Neural progenitor cell (in vitro differentiated cells): ENCODE measurements at regions not wholly inside any gene's neighbourhood (a gene's known extent, or its start where the extent isn't known, plus 50 kb on each side); places are given as distances from the start of the nearest gene placed in this dataset.

Source experiments
- DNase-seq: peaks from one replicate; pipeline ENCODE4 v3.0.0-alpha.2; 2016; ENCODE audit warnings: low spot score
- H2AFZ ChIP-seq: fragments of 200-600 bp; sonication (generic); replicated peaks from 2 replicates; pipeline ENCODE4 v1.6.1; 2016; ENCODE audit warnings: antibody characterized with exemption
- H3F3A ChIP-seq: fragments of 200-600 bp; sonication (generic); 2 replicates; pipeline ENCODE4 v1.6.1; 2016; ENCODE audit warnings: antibody characterized with exemption, low read depth
- H3K27ac ChIP-seq: fragments of 200-600 bp; sonication (generic); 2 replicates; pipeline ENCODE4 v1.5.1; 2016; ENCODE audit warnings: mild to moderate bottlenecking
- H3K27me3 ChIP-seq: fragments of 200-600 bp; sonication (generic); 2 replicates; pipeline ENCODE4 v1.6.1; 2016; ENCODE audit warnings: mild to moderate bottlenecking, moderate library complexity
- H3K36me3 ChIP-seq: fragments of 200-600 bp; sonication (generic); 2 replicates; pipeline ENCODE4 v1.5.1; 2016
- H3K4me1 ChIP-seq: fragments of 200-600 bp; sonication (generic); 2 replicates; pipeline ENCODE4 v1.6.1; 2016; ENCODE audit warnings: mixed run types
- H3K4me2 ChIP-seq: fragments of 200-600 bp; sonication (generic); 2 replicates; pipeline ENCODE4 v1.6.1; 2016
- H3K4me3 ChIP-seq: fragments of 200-600 bp; sonication (generic); 2 replicates; pipeline ENCODE4 v1.5.1; 2016
- H3K79me2 ChIP-seq: fragments of 200-600 bp; sonication (generic); 2 replicates; pipeline ENCODE4 v1.6.1; 2016; ENCODE audit warnings: low read depth
- H3K9ac ChIP-seq: fragments of 200-600 bp; sonication (generic); 2 replicates; pipeline ENCODE4 v1.6.1; 2016
- H3K9me3 ChIP-seq: fragments of 200-600 bp; sonication (generic); 2 replicates; pipeline ENCODE4 v1.5.1; 2016; ENCODE audit warnings: low read depth
- H4K20me1 ChIP-seq: fragments of 200-600 bp; sonication (generic); 2 replicates; pipeline ENCODE4 v1.6.1; 2016; ENCODE audit warnings: low read depth
- H3K27ac Mint-ChIP-seq: 3 replicates; pipeline ENCODE4 v1.8.0; 2021; ENCODE audit warnings: mixed read lengths
- H3K27me3 Mint-ChIP-seq: 2 replicates; pipeline ENCODE4 v1.8.0; 2022; ENCODE audit warnings: low read depth, mild to moderate bottlenecking, inconsistent platforms, moderate library complexity, mixed read lengths; ENCODE audit not compliant: insufficient read depth
- H3K36me3 Mint-ChIP-seq: 3 replicates; pipeline ENCODE4 v1.8.0; 2021; ENCODE audit warnings: mixed read lengths
- H3K4me1 Mint-ChIP-seq: 3 replicates; pipeline ENCODE4 v1.8.0; 2021; ENCODE audit warnings: mixed read lengths
- H3K4me3 Mint-ChIP-seq: 3 replicates; pipeline ENCODE4 v1.8.0; 2021; ENCODE audit warnings: mild to moderate bottlenecking, moderate library complexity, mixed read lengths
- H3K9me3 Mint-ChIP-seq: 3 replicates; pipeline ENCODE4 v1.8.0; 2020; ENCODE audit warnings: mixed read lengths
- EZH2 ChIP-seq: fragments of 200-600 bp; sonication (generic); IDR thresholded peaks from 2 replicates; pipeline ENCODE4 v1.6.1; 2017; ENCODE audit warnings: antibody characterized with exemption, mild to moderate bottlenecking, moderate library complexity
- EZH2phosphoT487 ChIP-seq: fragments of 200-600 bp; sonication (generic); IDR thresholded peaks from 2 replicates; pipeline ENCODE4 v1.6.1; 2017; ENCODE audit warnings: antibody characterized with exemption
- TF ChIP-seq, protein P1 (sequence below): fragments of 200-600 bp; sonication (generic); IDR thresholded peaks from 2 replicates; pipeline ENCODE4 v1.5.1; 2017; ENCODE audit warnings: antibody characterized with exemption, mild to moderate bottlenecking

DNA sequence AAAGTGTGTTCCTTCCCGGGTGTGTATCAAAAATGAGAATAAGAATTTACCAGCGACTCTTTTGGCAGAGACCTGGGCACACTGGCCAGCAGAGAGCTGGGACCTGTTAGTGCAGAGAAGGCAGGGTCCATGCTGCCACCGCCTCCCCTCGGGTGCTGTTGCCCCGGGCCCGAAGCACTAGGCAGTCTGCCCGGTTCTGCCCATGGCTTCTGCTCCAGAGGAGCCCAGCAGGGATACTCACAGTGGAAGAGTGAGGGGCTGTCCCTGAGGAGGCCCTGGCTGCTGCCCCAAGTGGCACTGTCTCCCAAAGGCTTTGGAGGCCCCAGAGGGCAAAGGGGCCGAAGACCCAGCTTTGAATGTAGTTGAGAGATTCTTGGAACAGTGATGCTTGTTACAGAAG, 80.5 kb downstream of the MIS18A start:
- H3K4me3 Mint-ChIP-seq, result no peak overlapping the region
- no peaks in the 10 kb centered on the region for H3K36me3 ChIP-seq
- no peak overlapping the region for H3K4me2 ChIP-seq
- H3K9me3 Mint-ChIP-seq, result peaks cover 2% of the 10 kb centered on the region
- H3K27ac ChIP-seq, result no peak overlapping the region
- H2AFZ ChIP-seq, result no peak overlapping the region
- H3K4me3 ChIP-seq, result no peak overlapping the region
- H3K36me3 Mint-ChIP-seq, result no peaks in the 10 kb centered on the region
- H3K4me1 ChIP-seq, result no peaks in the 10 kb centered on the region
- peaks cover 6% of the 10 kb centered on the region for H3K27me3 Mint-ChIP-seq
- no peak for DNase-seq
- H4K20me1 ChIP-seq, result no peaks in the 10 kb centered on the region
- TF ChIP-seq, protein P1, sequence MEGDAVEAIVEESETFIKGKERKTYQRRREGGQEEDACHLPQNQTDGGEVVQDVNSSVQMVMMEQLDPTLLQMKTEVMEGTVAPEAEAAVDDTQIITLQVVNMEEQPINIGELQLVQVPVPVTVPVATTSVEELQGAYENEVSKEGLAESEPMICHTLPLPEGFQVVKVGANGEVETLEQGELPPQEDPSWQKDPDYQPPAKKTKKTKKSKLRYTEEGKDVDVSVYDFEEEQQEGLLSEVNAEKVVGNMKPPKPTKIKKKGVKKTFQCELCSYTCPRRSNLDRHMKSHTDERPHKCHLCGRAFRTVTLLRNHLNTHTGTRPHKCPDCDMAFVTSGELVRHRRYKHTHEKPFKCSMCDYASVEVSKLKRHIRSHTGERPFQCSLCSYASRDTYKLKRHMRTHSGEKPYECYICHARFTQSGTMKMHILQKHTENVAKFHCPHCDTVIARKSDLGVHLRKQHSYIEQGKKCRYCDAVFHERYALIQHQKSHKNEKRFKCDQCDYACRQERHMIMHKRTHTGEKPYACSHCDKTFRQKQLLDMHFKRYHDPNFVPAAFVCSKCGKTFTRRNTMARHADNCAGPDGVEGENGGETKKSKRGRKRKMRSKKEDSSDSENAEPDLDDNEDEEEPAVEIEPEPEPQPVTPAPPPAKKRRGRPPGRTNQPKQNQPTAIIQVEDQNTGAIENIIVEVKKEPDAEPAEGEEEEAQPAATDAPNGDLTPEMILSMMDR, result no peak
- H3K27ac Mint-ChIP-seq, result no peak overlapping the region
- no peaks in the 10 kb centered on the region for H3K79me2 ChIP-seq
- H3K9ac ChIP-seq, result no peak overlapping the region
- H3K9me3 ChIP-seq, result no peaks in the 10 kb centered on the region
- no peaks in the 10 kb centered on the region for H3F3A ChIP-seq
- H3K4me1 Mint-ChIP-seq, result peaks cover 17% of the 10 kb centered on the region
- no peaks in the 10 kb centered on the region for H3K27me3 ChIP-seq

DNA sequence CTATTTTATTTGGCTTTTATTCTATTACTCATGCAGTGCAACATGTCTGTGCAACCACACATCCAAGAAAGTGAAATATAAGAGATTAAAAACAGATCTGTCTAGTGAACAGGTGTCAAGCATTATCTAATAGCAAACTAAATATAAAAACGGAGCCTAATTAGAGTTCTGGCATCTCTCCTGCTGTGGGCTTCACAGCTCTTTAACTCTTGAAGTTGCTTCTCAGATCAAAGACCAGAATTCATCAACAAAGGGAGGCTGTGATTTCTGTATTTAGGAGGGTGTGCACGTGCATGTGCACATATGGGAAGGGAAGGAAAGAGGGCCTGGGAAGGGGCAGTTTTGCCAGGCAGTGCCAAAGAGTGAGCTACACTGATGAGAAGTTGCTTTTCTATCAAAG, 81.0 kb downstream of the MIS18A start:
- H3K4me3 Mint-ChIP-seq, result no peak overlapping the region
- H3K36me3 ChIP-seq, result no peaks in the 10 kb centered on the region
- no peak for TF ChIP-seq EZH2
- TF ChIP-seq, protein P1, result no peak

DNA sequence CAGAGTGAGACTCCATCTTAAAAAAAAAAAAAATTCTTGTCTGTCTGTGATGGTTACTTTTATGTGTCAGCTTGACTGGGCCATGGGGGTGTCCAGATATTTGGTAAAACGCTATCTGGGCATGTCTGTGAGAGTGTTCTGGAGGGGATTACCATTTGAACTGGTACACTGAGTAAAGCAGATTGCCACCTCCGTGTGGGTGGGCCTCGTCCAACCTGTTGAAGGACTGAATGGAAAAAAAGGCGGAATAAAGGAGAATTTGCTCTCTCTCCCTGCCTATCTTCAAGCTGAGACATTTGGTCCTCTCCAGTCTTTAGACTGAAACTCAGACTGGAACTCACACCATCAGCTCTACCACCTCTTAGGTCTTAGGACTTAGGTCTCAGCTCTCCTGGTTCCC, 82.8 kb downstream of the MIS18A start:
- no peaks in the 10 kb centered on the region for H3F3A ChIP-seq
- no peak for DNase-seq
- H3K4me3 ChIP-seq, result no peak overlapping the region
- no peak overlapping the region for H3K4me3 Mint-ChIP-seq
- no peak overlapping the region for H3K9ac ChIP-seq
- peaks cover 2% of the 10 kb centered on the region for H3K9me3 Mint-ChIP-seq
- no peaks in the 10 kb centered on the region for H3K27me3 ChIP-seq
- no peaks in the 10 kb centered on the region for H4K20me1 ChIP-seq
- H3K79me2 ChIP-seq, result no peaks in the 10 kb centered on the region
- peaks cover 27% of the 10 kb centered on the region for H3K4me1 Mint-ChIP-seq
- H3K4me1 ChIP-seq, result no peaks in the 10 kb centered on the region
- TF ChIP-seq, protein P1, result no peak
- TF ChIP-seq EZH2phosphoT487, result no peak
- no peak for TF ChIP-seq EZH2
- H3K9me3 ChIP-seq, result no peaks in the 10 kb centered on the region
- no peaks in the 10 kb centered on the region for H3K36me3 Mint-ChIP-seq
- H3K4me2 ChIP-seq, result no peak overlapping the region
- no peak overlapping the region for H2AFZ ChIP-seq
- no peaks in the 10 kb centered on the region for H3K36me3 ChIP-seq
- H3K27ac Mint-ChIP-seq, result no peak overlapping the region
- no peak overlapping the region for H3K27ac ChIP-seq
- H3K27me3 Mint-ChIP-seq, result peaks cover 12% of the 10 kb centered on the region

More for the DNA sequence above, 81.0 kb downstream of the MIS18A start:
- no peak overlapping the region for H3K4me3 ChIP-seq
- no peak overlapping the region for H3K9ac ChIP-seq
- H2AFZ ChIP-seq, result no peak overlapping the region
- no peak overlapping the region for H3K27ac ChIP-seq
- H3K27me3 Mint-ChIP-seq, result peaks cover 6% of the 10 kb centered on the region
- H3K4me2 ChIP-seq, result no peak overlapping the region
- no peaks in the 10 kb centered on the region for H3K27me3 ChIP-seq
- H3K79me2 ChIP-seq, result no peaks in the 10 kb centered on the region
- no peaks in the 10 kb centered on the region for H4K20me1 ChIP-seq
- H3K4me1 ChIP-seq, result no peaks in the 10 kb centered on the region
- no peak overlapping the region for H3K27ac Mint-ChIP-seq
- DNase-seq, result no peak
- H3K36me3 Mint-ChIP-seq, result no peaks in the 10 kb centered on the region
- H3F3A ChIP-seq, result no peaks in the 10 kb centered on the region
- peaks cover 20% of the 10 kb centered on the region for H3K4me1 Mint-ChIP-seq
- H3K9me3 ChIP-seq, result no peaks in the 10 kb centered on the region
- peaks cover 2% of the 10 kb centered on the region for H3K9me3 Mint-ChIP-seq

DNA sequence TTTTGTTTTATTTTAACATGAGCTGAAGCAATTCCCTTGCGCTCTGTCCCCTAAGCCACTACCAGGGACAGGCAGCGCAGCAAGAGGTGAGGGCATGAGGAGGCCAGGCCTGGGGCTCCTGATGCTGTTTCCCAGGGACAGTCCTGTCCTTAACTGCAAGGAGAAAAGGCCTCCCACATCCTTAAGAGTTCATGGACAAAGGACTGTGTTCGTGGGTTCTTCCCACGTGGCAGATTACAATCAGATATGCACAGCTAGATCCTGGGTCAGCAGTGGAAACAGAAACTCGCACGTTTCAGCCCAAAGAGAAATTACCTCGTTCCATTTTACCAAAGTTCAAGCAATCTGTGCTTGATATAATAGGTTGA, 85.8 kb downstream of the MIS18A start:
- Histone ChIP-seq H3K79me2 (no peaks in the 10 kb centered on the region), H2AFZ (no peak overlapping the region), H3K36me3 (no peaks in the 10 kb centered on the region), H3K4me1 (no peaks in the 10 kb centered on the region), H3K27me3 (no peaks in the 10 kb centered on the region), H3F3A (no peaks in the 10 kb centered on the region), H3K4me3 (no peak overlapping the region), H3K9me3 (no peaks in the 10 kb centered on the region), H3K9ac (no peak overlapping the region), H3K4me2 (no peak overlapping the region), H4K20me1 (no peaks in the 10 kb centered on the region), H3K27ac (no peak overlapping the region)
- Mint-ChIP-seq H3K4me1 (peaks cover 26% of the 10 kb centered on the region), H3K36me3 (no peaks in the 10 kb centered on the region), H3K27ac (peak overlapping the region; percentile 63), H3K27me3 (peaks cover 8% of the 10 kb centered on the region), H3K9me3 (peaks cover 4% of the 10 kb centered on the region), H3K4me3 (no peak overlapping the region)
- TF ChIP-seq EZH2 (no peak), EZH2phosphoT487 (no peak)
- TF ChIP-seq, protein P1, result no peak
- DNase-seq, result no peak
